NCI-H82 treated with DMSO at 0.1 percent for 48 hours (cell line): ENCODE measurements at regions not wholly inside any gene's neighbourhood (a gene's known extent, or its start where the extent isn't known, plus 50 kb on each side); places are given as distances from the start of the nearest gene placed in this dataset.
"Not testable (repeated sequence)": the region's sequence is repeated elsewhere in the genome, so short reads cannot be mapped to it uniquely, and the experiment has no call there.

ENCODE experiments used
- DNase-seq: peaks from one replicate; lab custom pipeline; 2025; ENCODE audit not compliant: unreplicated experiment; lab: John Stamatoyannopoulos, UW

GRCh38 chr6:57860481-57861315, 543.3 kb downstream of the PRIM2 start:
- DNase-seq: not testable (repeated sequence)

DNA sequence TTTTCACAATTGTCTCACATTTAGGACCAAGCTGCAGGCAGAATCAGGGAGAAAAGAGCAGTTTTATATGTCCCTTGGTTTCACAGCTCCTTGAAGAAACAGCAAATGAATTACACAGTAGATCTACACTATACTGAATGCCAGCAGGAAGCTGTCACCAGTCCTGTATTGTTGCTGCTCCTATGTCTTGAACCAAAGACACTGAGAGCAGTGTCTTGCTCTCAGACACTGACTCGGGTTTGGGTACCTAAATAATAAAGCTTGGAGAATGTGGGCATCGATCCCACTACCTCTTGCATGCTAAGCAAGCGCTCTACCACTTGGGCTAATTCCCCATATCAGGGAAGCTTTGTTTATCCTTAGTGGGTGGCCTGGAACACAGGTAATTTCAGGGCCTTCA, 552.7 kb downstream of the PRIM2 start:
- not testable (repeated sequence) for DNase-seq

DNA sequence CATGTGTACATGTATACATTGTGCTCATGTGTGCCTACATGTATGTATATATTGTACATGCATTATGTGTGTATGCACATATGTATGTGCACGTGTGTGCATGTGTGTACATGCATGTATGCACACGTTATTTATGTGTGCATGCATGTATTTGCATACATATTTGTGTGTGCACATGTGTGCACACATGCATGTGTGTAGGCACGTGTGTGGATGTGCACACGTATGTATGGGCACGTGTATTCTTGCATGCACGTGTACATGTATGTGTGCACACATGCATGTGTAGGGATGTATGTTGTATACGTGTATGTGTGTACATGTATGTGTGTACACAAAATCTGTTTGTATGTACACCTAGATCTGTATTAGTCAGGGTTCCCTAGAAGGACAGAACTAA, 556.0 kb downstream of the PRIM2 start:
- not testable (repeated sequence) for DNase-seq

GRCh38 chr6:57876659-57877058, 559.2 kb downstream of the PRIM2 start:
- DNase-seq: peak; percentile 80

DNA sequence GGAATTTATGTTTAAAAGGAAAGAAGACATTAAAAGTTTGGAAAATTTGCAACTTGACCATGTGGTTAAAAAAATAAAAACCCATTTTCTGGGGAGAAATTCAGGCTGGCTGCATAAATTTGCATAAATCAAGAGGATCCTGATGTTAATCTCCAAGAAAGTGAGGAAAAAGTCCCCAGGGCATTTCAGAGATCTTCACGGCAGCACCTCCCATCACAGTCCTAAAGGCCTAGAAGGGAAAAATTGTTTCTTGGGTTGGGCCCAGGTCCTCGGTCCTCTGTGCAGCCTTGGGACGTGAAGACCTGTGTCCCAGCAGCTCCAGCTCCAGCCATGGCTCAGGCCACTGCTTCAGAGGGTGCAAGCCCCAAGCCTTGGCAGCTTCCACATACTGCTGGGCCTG, 560.3 kb downstream of the PRIM2 start:
- DNase-seq: not testable (repeated sequence)

DNA sequence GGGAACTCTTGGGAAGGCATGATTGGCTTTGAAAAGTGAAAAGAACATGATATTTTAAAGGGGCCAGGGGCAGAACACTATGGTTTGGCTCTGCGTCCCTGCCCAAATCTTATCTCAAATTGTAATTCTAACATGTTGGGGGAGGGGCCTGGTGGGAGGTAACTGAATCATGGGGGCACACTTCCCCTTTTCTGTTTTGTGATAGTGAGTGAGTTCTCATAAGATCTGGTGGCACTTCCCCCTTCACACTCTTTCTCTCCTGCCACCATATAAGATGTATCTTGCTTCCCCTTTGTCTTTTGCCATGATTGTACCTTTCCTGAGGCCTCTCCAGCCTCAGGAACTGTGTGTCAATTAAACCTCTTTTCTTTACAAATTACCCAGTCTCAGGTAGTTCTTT, 561.4 kb downstream of the PRIM2 start:
- not testable (repeated sequence) for DNase-seq

DNA sequence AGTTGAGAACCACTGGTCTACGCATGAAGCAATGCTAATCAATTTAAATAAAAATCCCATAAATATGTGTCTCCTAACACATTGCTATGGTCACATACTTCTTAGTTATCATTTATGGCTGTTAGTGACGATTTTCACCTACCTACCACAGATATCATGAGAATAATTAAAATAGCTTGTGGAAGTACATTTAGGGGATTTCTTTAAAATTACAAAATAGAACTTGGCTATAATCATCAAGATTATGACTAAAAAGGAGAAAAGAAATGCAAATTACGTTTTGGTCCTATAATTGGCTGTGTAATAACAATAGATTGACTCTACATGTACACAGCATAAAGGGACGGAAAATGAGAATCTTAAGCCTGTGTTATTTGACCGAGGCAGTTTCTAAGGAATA, 581.4 kb downstream of the PRIM2 start:
- not testable (repeated sequence) for DNase-seq

- not testable (repeated sequence) for DNase-seq
These were observed 583.4 kb downstream of the PRIM2 start for GRCh38 chr6:57900687-57901399.

DNA sequence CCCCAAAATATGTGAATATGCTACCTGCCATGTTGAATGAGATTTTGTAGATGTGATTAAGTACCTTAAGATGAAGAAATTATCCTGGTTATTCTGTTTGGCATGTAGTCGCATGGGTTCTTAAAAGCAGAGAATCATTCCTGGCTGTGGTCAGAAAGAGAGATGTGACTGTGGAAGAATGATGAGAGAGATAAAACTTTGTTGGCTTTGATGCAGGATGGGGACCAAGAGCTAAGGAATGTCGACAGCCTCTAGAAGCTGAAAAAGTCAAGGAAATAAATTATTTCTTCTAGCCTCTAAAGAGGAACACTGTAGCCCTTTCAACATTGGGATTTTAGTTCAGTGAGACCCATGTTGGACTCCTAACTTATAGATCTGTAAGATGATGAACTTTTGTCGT, 584.0 kb downstream of the PRIM2 start:
- DNase-seq: not testable (repeated sequence)

DNA sequence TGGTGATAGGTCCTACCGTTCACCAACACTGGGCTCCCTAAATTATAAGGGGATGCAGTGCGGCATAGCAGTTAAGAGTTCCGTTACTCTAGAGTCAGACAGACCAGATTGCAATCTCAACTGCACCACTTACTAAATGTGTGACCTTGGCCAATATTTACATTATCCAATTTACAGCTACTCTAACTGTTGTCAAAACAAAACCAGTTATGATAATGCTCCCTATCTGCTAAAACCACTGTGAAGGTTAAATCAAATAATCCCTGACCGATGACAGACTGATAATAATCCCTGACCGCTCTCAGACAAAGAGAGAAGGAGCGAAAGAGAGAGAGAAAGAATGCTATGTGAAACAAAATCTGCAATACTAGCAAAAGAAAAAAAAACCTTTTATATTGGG, 586.9 kb downstream of the PRIM2 start:
- DNase-seq: peak; percentile 23

- not testable (repeated sequence) for DNase-seq
These were observed 597.9 kb downstream of the PRIM2 start for GRCh38 chr6:57915300-57915699.

- not testable (repeated sequence) for DNase-seq
These were observed 625.5 kb downstream of the PRIM2 start for GRCh38 chr6:57942966-57943365.

GRCh38 chr6:57946084-57946768, 628.8 kb downstream of the PRIM2 start:
- not testable (repeated sequence) for DNase-seq

DNA sequence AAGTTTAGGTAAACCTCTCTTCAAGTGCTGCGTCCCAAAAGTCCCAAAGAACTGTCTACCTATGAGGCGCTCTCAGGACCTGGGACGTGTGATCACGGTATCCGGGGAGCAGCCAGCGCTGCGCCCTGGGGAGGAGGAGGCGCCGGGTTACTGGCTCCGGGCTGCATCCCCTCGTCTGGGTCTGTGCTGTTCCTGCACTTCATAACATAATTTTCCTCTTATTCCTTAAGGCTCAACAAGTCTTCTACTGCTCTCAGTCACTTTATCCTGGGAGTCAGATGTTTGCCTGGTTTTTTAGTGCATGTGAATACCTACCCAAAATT, 629.3 kb downstream of the PRIM2 start:
- not testable (repeated sequence) for DNase-seq

DNA sequence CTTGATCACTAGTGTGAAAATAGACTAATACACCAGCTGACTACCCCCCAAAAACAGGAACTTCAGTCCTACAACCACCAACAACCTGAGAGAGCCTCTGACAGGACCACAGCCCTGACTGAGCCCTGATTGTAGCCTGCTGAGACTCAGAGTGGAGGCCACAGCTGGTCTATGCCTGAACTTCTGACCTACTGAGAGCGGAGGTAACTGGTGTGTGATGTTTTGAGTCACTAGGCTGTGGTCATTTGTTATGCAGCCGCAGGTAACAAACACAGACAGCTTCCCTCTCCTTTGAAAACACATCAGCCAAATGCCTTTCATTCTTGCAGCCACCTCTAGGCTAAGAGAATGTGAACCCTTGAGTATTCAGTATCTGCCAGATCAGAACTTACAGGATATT, 631.1 kb downstream of the PRIM2 start:
- DNase-seq: not testable (repeated sequence)

GRCh38 chr6:57950430-57950829, 633.0 kb downstream of the PRIM2 start:
- DNase-seq: not testable (repeated sequence)

DNA sequence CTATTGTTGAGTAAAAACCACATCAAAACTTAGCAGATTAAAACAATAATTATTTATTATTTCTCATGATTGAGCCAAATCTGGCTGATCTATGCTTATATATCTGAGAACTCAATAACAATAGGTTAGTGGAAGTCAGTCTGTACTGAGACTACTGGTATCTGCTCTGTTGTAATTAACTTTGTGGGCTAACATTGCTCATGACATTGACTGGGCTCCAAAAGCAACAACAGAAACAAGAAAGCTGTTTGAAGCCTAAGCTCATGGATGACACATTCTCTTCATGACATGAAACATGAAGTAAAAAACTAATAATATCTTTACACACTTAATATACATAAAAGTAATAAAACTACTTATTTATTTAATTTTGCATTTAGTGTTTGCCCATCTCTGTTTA, 649.3 kb downstream of the PRIM2 start:
- DNase-seq: not testable (repeated sequence)

- not testable (repeated sequence) for DNase-seq
These were observed 654.5 kb downstream of the PRIM2 start for GRCh38 chr6:57971956-57972355.

GRCh38 chr6:57974653-57975052, 657.2 kb downstream of the PRIM2 start:
- DNase-seq: no peak

DNA sequence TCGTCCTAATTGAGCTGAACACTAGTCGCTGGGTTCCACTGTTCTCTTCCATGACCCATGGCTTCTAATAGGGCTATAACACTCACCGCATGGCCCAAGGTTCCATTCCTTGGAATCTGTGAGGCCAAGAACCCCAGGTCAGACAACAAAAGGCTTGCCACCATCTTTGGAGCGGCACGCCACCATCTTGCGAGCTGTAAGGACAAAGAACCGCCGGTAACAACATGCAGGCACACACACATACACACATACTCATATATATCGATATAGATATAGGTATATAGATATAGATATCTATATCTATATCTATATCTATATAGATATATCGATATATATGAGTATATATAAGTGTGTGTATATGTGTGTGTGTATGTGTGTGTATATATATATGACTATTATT, 657.7 kb downstream of the PRIM2 start:
- not testable (repeated sequence) for DNase-seq

GRCh38 chr6:57976371-57976770, 658.9 kb downstream of the PRIM2 start:
- DNase-seq: not testable (repeated sequence)

DNA sequence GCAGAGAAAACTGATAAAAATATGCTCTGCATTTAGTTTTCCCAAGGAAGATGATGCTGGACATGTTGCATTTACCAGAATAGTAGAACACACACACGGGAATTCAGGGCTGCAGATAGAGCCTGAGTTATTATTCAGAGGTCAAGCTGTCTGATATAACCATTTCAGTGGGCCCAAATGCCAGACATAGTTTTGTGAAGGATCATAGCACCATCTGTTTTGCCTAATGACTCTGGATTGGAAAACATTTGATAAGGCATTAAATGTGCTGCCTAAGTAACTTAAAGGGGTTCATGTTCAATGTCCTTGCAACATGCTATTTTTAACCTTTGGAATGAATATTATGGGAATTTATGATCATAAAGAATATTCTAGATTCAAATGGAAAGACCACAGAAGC, 666.2 kb downstream of the PRIM2 start:
- DNase-seq: not testable (repeated sequence)
